HK-2 (cell line): ENCODE measurements at regions not wholly inside any gene's neighbourhood (a gene's known extent, or its start where the extent isn't known, plus 50 kb on each side); places are given as distances from the start of the nearest gene placed in this dataset.

Experiments used
- DNase-seq: peaks from one replicate; pipeline ENCODE4 v3.0.0-alpha.2; 2018; ENCODE audit not compliant: unreplicated experiment

- DNase-seq, result no peak
Measured at GRCh38 chr7:68424658-68425297, 1173.5 kb upstream of the AUTS2 start.

GRCh38 chr7:68425377-68425776 lies 1172.9 kb upstream of the AUTS2 start:
- no peak for DNase-seq

- no peak for DNase-seq
Measured at GRCh38 chr7:68429411-68430117, 1168.7 kb upstream of the AUTS2 start.

- no peak for DNase-seq
Measured at GRCh38 chr7:68432585-68432984, 1165.7 kb upstream of the AUTS2 start.

GRCh38 chr7:68433462-68434070 lies 1164.7 kb upstream of the AUTS2 start:
- DNase-seq, result no peak

DNA sequence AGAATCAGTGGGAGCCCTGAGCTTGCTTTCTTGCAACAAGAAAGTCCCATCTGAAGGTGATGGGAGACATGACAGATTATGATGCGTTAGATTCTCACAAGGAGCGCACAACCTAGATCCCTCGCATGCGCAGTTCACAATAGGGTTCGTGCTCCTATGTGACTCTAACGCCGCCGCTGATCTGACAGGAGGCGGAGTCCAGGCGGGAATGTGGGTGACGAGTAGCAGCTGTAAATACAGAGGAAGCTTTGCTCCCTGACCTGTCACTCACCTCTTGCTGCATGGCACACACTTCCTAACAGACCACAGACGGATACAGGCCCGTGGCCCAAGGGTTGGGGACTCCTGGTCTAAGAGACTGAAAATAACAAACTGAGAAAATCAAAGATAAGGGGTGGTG lies 1163.4 kb upstream of the AUTS2 start:
- no peak for DNase-seq

DNA sequence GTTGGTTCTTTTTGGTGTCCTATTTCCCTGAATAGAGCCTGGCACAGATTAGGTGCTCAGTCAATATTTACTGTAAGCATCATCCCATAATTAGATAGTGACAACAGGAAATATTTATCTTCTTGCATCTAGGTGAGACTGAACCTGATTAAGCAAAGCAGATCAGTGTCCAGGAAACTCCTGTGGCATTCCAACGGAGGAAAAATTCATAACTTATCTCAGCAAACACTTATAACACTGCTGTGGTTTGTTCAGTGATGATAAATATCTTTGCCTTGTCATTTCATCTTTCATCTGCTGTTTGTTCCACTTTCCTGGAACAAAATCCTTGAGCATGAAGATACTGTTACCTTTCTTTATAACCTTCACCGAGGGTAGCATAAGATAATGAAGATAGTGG lies 1160.3 kb upstream of the AUTS2 start:
- no peak for DNase-seq

- DNase-seq, result no peak
Measured at GRCh38 chr7:68438811-68439210, 1159.5 kb upstream of the AUTS2 start.

- no peak for DNase-seq
Measured at GRCh38 chr7:68439897-68440296, 1158.4 kb upstream of the AUTS2 start.

DNA sequence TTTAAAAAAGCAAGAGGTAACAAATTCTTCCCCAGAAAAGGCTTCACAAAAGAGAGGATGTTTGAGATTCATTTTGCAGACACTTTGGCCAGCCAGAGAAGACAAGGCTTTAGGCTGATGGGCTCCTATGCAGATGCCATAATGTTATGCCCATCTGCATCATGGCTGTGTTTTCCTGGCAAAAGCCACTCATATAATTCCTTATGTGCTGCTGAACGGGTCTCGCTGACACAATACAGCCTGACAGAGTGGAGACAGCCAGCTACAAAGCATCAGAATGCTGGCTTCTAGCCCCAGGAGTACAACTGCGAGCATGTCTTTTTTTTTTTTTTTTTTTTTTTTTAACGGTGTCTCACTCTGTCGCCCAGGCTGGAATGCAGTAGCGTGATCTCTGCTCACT lies 1157.4 kb upstream of the AUTS2 start:
- no peak for DNase-seq

DNA sequence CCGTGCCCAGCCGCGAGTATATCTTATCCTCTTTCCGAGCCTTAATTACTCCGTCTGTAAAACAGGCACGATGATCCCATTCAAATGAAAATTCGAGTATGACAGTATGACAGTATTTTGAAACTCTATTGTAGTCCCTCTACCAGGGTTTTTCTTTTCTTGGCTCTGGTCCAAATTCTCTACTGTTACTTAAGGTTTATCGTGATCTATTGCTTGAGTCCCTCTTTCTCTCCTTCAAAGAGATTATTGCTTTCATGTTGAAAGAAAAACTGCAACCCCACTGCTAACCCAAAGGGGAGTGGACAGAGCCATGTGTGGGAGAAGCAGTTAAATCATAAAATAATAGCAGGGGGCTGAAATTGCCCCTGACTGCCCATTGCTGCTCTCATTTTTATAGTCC lies 1156.6 kb upstream of the AUTS2 start:
- no peak for DNase-seq

DNA sequence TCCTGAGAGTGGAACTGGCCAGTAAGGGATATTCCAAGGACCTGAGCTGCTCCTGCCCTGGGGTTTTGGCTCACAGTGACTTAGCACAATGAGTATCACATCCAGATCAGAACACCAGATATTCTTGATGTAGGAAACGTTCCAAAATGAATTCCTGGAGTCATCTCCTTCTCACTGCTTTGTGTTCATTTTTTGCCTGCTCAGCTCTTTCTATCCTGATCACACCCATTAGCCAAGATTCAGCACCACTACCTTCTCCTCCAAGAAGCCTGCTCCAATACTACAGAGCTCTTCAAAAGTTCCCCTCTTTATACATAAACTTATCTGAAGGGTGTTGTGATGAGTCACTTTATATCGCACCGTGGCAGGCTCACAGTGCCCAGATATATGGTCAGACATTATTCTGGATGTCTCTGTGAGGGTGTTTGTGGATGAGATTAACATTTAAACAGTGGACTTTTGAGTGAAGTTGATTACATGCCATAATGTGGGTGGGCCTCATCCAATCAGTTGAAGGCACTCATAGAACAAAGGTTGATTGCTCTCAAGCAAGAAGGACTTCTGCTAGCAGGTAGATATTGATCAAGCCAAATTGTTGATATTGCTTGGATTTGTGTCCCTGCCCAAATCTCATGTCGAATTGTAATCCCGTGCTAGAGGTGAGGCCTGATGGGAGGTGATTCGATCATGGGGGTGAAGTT lies 1155.2 kb upstream of the AUTS2 start:
- DNase-seq, result no peak

DNA sequence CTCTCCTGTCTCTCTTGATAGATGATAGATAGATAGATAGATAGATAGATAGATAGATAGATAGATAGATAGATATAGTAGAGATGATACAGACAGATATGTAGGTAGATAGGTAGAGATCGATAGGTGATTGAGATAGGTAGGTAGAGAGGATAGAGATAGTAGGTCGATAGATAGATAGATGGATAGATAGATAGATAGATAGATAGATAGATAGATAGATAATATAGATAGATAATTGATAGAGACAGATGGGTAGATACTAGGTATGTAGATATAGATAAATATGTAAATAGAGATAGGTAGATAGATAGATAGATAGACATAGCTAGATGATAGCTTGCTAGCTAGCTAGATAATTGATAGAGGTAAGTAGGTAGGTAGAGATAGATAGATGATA lies 1154.2 kb upstream of the AUTS2 start:
- DNase-seq, result no peak

GRCh38 chr7:68444956-68445355 lies 1153.3 kb upstream of the AUTS2 start:
- no peak for DNase-seq

GRCh38 chr7:68446183-68446582 lies 1152.1 kb upstream of the AUTS2 start:
- DNase-seq, result no peak

- no peak for DNase-seq
Measured at GRCh38 chr7:68449099-68449498, 1149.2 kb upstream of the AUTS2 start.

DNA sequence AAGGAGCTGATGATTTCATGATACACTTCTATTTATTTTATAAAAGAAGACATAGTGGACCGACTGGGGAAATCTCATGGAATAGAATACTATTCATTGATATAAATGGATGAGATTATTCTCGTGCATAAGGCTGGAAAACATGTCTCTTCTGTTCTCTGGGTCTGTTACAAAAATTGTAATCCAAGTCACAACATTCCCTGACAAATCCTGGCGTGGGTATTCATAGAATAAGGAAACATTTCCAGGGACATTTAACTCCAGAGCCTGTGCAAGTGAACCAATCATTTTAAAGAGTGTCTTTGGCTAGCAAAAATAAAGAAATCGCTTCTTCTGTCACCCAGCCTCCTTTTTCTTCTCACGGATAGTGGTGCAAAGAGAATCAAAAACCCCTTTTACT lies 1148.5 kb upstream of the AUTS2 start:
- no peak for DNase-seq

GRCh38 chr7:68454931-68455330 lies 1143.3 kb upstream of the AUTS2 start:
- no peak for DNase-seq

GRCh38 chr7:68456469-68456868 lies 1141.8 kb upstream of the AUTS2 start:
- DNase-seq, result no peak

DNA sequence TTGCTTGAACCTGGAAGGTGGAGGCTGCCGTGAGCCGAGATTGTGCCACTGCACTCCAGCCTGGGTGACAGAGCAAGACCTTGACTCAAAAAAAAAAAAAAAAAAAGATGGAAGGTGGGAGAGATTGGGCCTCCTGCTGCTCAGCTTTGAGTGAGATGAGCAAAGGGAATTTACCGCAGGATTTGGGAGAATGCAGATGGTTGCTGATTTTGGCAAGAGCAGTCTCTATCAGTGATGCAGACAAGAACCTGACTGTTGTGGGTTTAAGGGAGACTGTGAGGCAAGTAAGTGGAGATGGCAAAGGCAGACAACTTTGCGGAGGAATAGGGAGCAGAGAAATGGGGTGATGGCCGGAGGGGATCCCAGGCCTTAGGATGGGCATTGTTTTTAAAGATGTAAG lies 1140.8 kb upstream of the AUTS2 start:
- DNase-seq, result no peak

GRCh38 chr7:68458010-68458908 lies 1140.0 kb upstream of the AUTS2 start:
- DNase-seq, result no peak

DNA sequence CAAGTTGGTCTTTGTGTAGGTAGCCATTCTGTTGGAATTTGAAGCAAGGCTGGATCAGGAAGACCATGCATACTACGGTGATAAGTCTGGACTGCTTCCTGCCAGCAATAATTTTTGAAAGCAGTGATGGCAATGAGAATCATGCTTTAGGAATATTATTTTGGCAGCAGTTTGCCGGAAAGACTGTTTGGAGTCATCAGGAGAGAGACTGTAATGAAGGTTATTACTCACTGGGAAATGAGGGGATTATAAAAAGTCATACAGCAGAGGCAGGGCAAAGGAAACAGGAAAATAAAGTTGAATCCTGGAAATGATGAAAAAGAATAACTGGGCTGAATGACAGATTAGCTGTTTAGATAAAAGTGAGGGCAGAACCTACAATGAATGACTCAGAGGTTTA lies 1136.8 kb upstream of the AUTS2 start:
- no peak for DNase-seq
